WTC11 (cell line): ENCODE measurements at regions not wholly inside any gene's neighbourhood (a gene's known extent, or its start where the extent isn't known, plus 50 kb on each side); places are given as distances from the start of the nearest gene placed in this dataset.

Experiments used
- ATAC-seq: fragments of 200-7000 bp; cut with Tn5 transposase; 2 replicates; pipeline ENCODE4 v1.10.0; 2021; ENCODE audit warnings: mild to moderate bottlenecking, moderate library complexity
- CTCF ChIA-PET: fragments of 300-600 bp; sonication (Branson Sonifier 250); formaldehyde crosslinking; loops from one replicate; lab custom pipeline; 2021; ENCODE audit warnings: antibody characterized with exemption; lab: Charles Lee
- POLR2A ChIA-PET: fragments of 350-600 bp; sonication (Branson Sonifier 250); formaldehyde crosslinking; loops from one replicate; lab custom pipeline; 2021; ENCODE audit warnings: antibody characterized with exemption; lab: Charles Lee
- DNase-seq: peaks from one replicate; pipeline ENCODE4 v3.0.0; 2021; ENCODE audit warnings: low spot score
- H3K27ac Mint-ChIP-seq: 2 replicates; pipeline ENCODE4 v1.8.0; 2021; ENCODE audit warnings: mixed read lengths
- H3K27me3 Mint-ChIP-seq: 2 replicates; pipeline ENCODE4 v1.8.0; 2021; ENCODE audit warnings: low read depth, mild to moderate bottlenecking, moderate library complexity, mixed read lengths
- H3K36me3 Mint-ChIP-seq: 2 replicates; pipeline ENCODE4 v1.8.0; 2021; ENCODE audit warnings: mixed read lengths
- H3K4me1 Mint-ChIP-seq: 2 replicates; pipeline ENCODE4 v1.8.0; 2022; ENCODE audit warnings: mixed read lengths
- H3K4me3 Mint-ChIP-seq: 2 replicates; pipeline ENCODE4 v1.8.0; 2021; ENCODE audit warnings: mild to moderate bottlenecking, moderate library complexity, mixed read lengths
- H3K9me3 Mint-ChIP-seq: 2 replicates; pipeline ENCODE4 v1.8.0; 2021; ENCODE audit warnings: mixed read lengths
- E2F5 ChIP-seq: sonication (generic); formaldehyde crosslinking; IDR thresholded peaks from 2 replicates; pipeline ENCODE4 v1.8.1; 2022; ENCODE audit warnings: mild to moderate bottlenecking, moderate library complexity, missing genetic modification reagents
- ERG ChIP-seq: fragments of 250-450 bp; sonication (Bioruptor Pico); IDR thresholded peaks from 2 replicates; pipeline ENCODE4 v1.8.0; 2021; ENCODE audit warnings: mild to moderate bottlenecking
- ETV6 ChIP-seq: sonication (generic); formaldehyde crosslinking; IDR thresholded peaks from 2 replicates; pipeline ENCODE4 v1.8.1; 2022; ENCODE audit warnings: mild to moderate bottlenecking, missing genetic modification reagents
- GRHL2 ChIP-seq: fragments of 250-450 bp; sonication (Bioruptor Pico); IDR thresholded peaks from 2 replicates; pipeline ENCODE4 v1.8.0; 2022; ENCODE audit warnings: mild to moderate bottlenecking, moderate library complexity; ENCODE audit not compliant: insufficient replicate concordance, severe bottlenecking
- HMGA2 ChIP-seq: fragments of 250-450 bp; sonication (Bioruptor Pico); IDR thresholded peaks from 2 replicates; pipeline ENCODE4 v1.4.0; 2021; ENCODE audit warnings: mild to moderate bottlenecking, moderate library complexity
- HMGXB4 ChIP-seq: sonication (generic); formaldehyde crosslinking; IDR thresholded peaks from 2 replicates; pipeline ENCODE4 v1.8.1; 2023; ENCODE audit warnings: mild to moderate bottlenecking, moderate library complexity, missing genetic modification reagents
- JAZF1 ChIP-seq: fragments of 250-450 bp; sonication (Bioruptor Pico); IDR thresholded peaks from 2 replicates; pipeline ENCODE4 v1.9.0; 2021; ENCODE audit warnings: moderate library complexity, mild to moderate bottlenecking, inconsistent platforms
- JUN ChIP-seq: sonication (generic); formaldehyde crosslinking; IDR thresholded peaks from 2 replicates; pipeline ENCODE4 v1.8.0; 2023; ENCODE audit warnings: mild to moderate bottlenecking, missing genetic modification reagents
- MAX ChIP-seq: sonication (generic); formaldehyde crosslinking; IDR thresholded peaks from 2 replicates; pipeline ENCODE4 v1.8.0; 2022; ENCODE audit warnings: mild to moderate bottlenecking, missing genetic modification reagents
- PREB ChIP-seq: sonication (generic); formaldehyde crosslinking; IDR thresholded peaks from 2 replicates; pipeline ENCODE4 v1.8.1; 2022; ENCODE audit warnings: mild to moderate bottlenecking, missing genetic modification reagents, moderate library complexity, borderline replicate concordance
- RORB ChIP-seq: fragments of 250-450 bp; sonication (Bioruptor Pico); IDR thresholded peaks from 2 replicates; pipeline ENCODE4 v1.9.0; 2021; ENCODE audit warnings: mild to moderate bottlenecking
- USF2 ChIP-seq: sonication (generic); formaldehyde crosslinking; IDR thresholded peaks from 2 replicates; pipeline ENCODE4 v1.8.1; 2023; ENCODE audit warnings: mild to moderate bottlenecking, missing genetic modification reagents, moderate library complexity
- ZBTB21 ChIP-seq: sonication (generic); formaldehyde crosslinking; IDR thresholded peaks from 2 replicates; pipeline ENCODE4 v1.8.1; 2023; ENCODE audit warnings: mild to moderate bottlenecking, missing genetic modification reagents, borderline replicate concordance
- ZMAT4 ChIP-seq: fragments of 250-450 bp; sonication (Bioruptor Pico); IDR thresholded peaks from 2 replicates; pipeline ENCODE4 v1.9.0; 2021; ENCODE audit warnings: mild to moderate bottlenecking
- ZNF121 ChIP-seq: sonication (generic); formaldehyde crosslinking; IDR thresholded peaks from 2 replicates; pipeline ENCODE4 v1.8.0; 2023; ENCODE audit warnings: missing genetic modification reagents
- ZNF138 ChIP-seq: sonication (generic); formaldehyde crosslinking; conservative IDR thresholded peaks from 2 replicates; pipeline ENCODE4 v1.8.1; 2022; ENCODE audit warnings: mild to moderate bottlenecking, moderate library complexity, missing genetic modification reagents
- ZNF232 ChIP-seq: sonication (generic); formaldehyde crosslinking; IDR thresholded peaks from 2 replicates; pipeline ENCODE4 v1.8.0; 2022; ENCODE audit warnings: mild to moderate bottlenecking, missing genetic modification reagents
- ZNF317 ChIP-seq: sonication (generic); formaldehyde crosslinking; IDR thresholded peaks from 2 replicates; pipeline ENCODE4 v1.8.1; 2023; ENCODE audit warnings: low read depth, mild to moderate bottlenecking, moderate library complexity, missing genetic modification reagents, borderline replicate concordance
- ZNF396 ChIP-seq: fragments of 250-450 bp; sonication (Bioruptor Pico); IDR thresholded peaks from 2 replicates; pipeline ENCODE4 v1.8.0; 2021; ENCODE audit warnings: mild to moderate bottlenecking, moderate library complexity, borderline replicate concordance
- ZNF512 ChIP-seq: sonication (generic); formaldehyde crosslinking; IDR thresholded peaks from 2 replicates; pipeline ENCODE4 v1.8.1; 2022; ENCODE audit warnings: missing genetic modification reagents, borderline replicate concordance
- ZNF532 ChIP-seq: fragments of 250-450 bp; sonication (Bioruptor Pico); IDR thresholded peaks from 2 replicates; pipeline ENCODE4 v1.9.0; 2021; ENCODE audit warnings: mild to moderate bottlenecking, borderline replicate concordance

- CTCF ChIA-PET: no interaction called here
- Mint-ChIP-seq H3K4me3 (no peak overlapping the region), H3K4me1 (peaks cover 1% of the 10 kb centered on the region; the same call in 1 of the 2 replicates)
- POLR2A ChIA-PET: no interaction called here
- no peak for ATAC-seq
- DNase-seq: no peak
- TF ChIP-seq ZNF232 (no peak), HMGXB4 (CRISPR knock-in tag) (no peak), ZNF138 (CRISPR knock-in tag) (no peak), ETV6 (CRISPR knock-in tag) (no peak), JAZF1 (CRISPR knock-in tag) (no peak)
- TF ChIP-seq, all 79 proteins: peak for 0
- Mint-ChIP-seq H3K27me3 (no peaks in the 10 kb centered on the region), H3K36me3 (no peaks in the 10 kb centered on the region), H3K9me3 (no peaks in the 10 kb centered on the region), H3K27ac (no peak overlapping the region)
These were observed 461.1 kb upstream of the NCAM2 start for GRCh38 chr21:20537130-20537529.

GRCh38 chr21:20538039-20538658, 460.1 kb upstream of the NCAM2 start:
- no peak for DNase-seq
- Mint-ChIP-seq H3K9me3 (no peaks in the 10 kb centered on the region), H3K4me3 (no peak overlapping the region), H3K4me1 (no peaks in the 10 kb centered on the region), H3K27ac (no peak overlapping the region), H3K27me3 (no peaks in the 10 kb centered on the region), H3K36me3 (no peaks in the 10 kb centered on the region)
- ATAC-seq: no peak
- POLR2A ChIA-PET: no interaction called here
- no peak for TF ChIP-seq ZMAT4 (CRISPR knock-in tag)
- TF ChIP-seq RORB (CRISPR knock-in tag): no peak
- TF ChIP-seq ZNF512: no peak
- no peak for TF ChIP-seq ZBTB21 (CRISPR knock-in tag)
- TF ChIP-seq HMGA2: no peak
- no peak for TF ChIP-seq MAX (CRISPR knock-in tag)
- no peak for TF ChIP-seq ZNF396 (CRISPR knock-in tag)
- no peak for TF ChIP-seq ZNF138 (CRISPR knock-in tag)
- TF ChIP-seq ERG: no peak
- no peak for TF ChIP-seq USF2
- no peak for TF ChIP-seq JAZF1 (CRISPR knock-in tag)
- TF ChIP-seq ETV6 (CRISPR knock-in tag): no peak
- no peak for TF ChIP-seq ZNF532 (CRISPR knock-in tag)
- TF ChIP-seq ZNF317 (CRISPR knock-in tag): no peak
- TF ChIP-seq E2F5 (CRISPR knock-in tag): no peak
- TF ChIP-seq ZNF121 (CRISPR knock-in tag): no peak
- TF ChIP-seq ZNF232: no peak
- no peak for TF ChIP-seq GRHL2 (CRISPR knock-in tag)
- no peak for TF ChIP-seq PREB (CRISPR knock-in tag)
- no peak for TF ChIP-seq JUN (CRISPR knock-in tag)
- CTCF ChIA-PET: no interaction called here
